ENCODE measurements at regions not wholly inside any gene's neighbourhood (a gene's known extent, or its start where the extent isn't known, plus 50 kb on each side); places are given as distances from the start of the nearest gene placed in this dataset.

GRCh38 chr3:68306571-68306970 is 625.8 kb downstream of the TAFA4 start:
- Histone ChIP-seq H3K27ac (ENCODE audit: low read depth, low read length, poor library complexity, severe bottlenecking) (no peak overlapping the region), H3K27me3 (ENCODE audit: insufficient read depth, low read length) (no peaks in the 10 kb centered on the region), H2AFZ (ENCODE audit: low read length) (no peak overlapping the region), H3K9me3 (ENCODE audit: low read length) (no peaks in the 10 kb centered on the region), H3K4me2 (ENCODE audit: low read length) (no peak overlapping the region), H3F3A (ENCODE audit: insufficient read depth, low read length) (no peaks in the 10 kb centered on the region), H3K4me1 (ENCODE audit: insufficient read depth, low read length, severe bottlenecking) (no peaks in the 10 kb centered on the region), H4K20me1 (ENCODE audit: insufficient read depth, low read length) (no peaks in the 10 kb centered on the region), H3K4me3 (ENCODE audit: low read depth, low read length, poor library complexity, severe bottlenecking) (no peak overlapping the region), H3K9me2 (ENCODE audit: low read depth, low read length) (no peaks in the 10 kb centered on the region), H3K36me3 (ENCODE audit: insufficient read depth, low read length) (no peaks in the 10 kb centered on the region), H3K79me2 (ENCODE audit: insufficient read depth, low read length) (no peaks in the 10 kb centered on the region), H3K9ac (ENCODE audit: low read length) (no peak overlapping the region)
- TF ChIP-seq EZH2 (IDR thresholded peaks at IDR 0.05; ENCODE audit: borderline replicate concordance, low read length) = no peak
- TF ChIP-seq CTCF (IDR thresholded peaks at IDR 0.05; ENCODE audit: low read length) = no peak

GRCh38 chr3:68295457-68295856 is 636.9 kb downstream of the TAFA4 start:
- Histone ChIP-seq H3K27me3 (ENCODE audit: insufficient read depth, low read length) (no peaks in the 10 kb centered on the region), H3K9me3 (ENCODE audit: low read length) (no peaks in the 10 kb centered on the region), H3F3A (ENCODE audit: insufficient read depth, low read length) (no peaks in the 10 kb centered on the region), H4K20me1 (ENCODE audit: insufficient read depth, low read length) (no peaks in the 10 kb centered on the region), H3K4me1 (ENCODE audit: insufficient read depth, low read length, severe bottlenecking) (no peaks in the 10 kb centered on the region), H3K36me3 (ENCODE audit: insufficient read depth, low read length) (no peaks in the 10 kb centered on the region), H3K4me3 (ENCODE audit: low read depth, low read length, poor library complexity, severe bottlenecking) (no peak overlapping the region), H3K9me2 (ENCODE audit: low read depth, low read length) (no peaks in the 10 kb centered on the region), H3K4me2 (ENCODE audit: low read length) (no peak overlapping the region), H3K79me2 (ENCODE audit: insufficient read depth, low read length) (no peaks in the 10 kb centered on the region), H3K9ac (ENCODE audit: low read length) (no peak overlapping the region), H3K27ac (ENCODE audit: low read depth, low read length, poor library complexity, severe bottlenecking) (no peak overlapping the region), H2AFZ (ENCODE audit: low read length) (no peak overlapping the region)
- no peak for TF ChIP-seq EZH2 (IDR thresholded peaks at IDR 0.05; ENCODE audit: borderline replicate concordance, low read length)

DNA sequence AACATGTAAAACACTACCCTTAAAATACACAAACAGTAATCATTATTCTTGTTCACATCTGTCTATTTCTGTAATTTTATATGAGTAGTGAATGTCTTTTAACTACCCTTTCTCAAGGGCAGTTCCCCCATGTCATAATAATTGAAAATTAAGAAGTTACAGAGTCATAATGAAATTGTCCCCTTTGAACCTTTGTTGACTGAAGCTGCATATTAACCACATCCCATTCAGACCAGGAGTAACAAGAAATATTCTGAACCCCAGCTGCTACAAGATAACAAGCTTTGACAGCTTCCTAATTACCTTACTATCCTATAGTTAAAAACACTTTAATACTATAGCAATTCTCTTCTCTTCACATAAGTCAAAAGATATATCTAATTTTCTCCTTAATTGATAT is 635.9 kb upstream of the SUCLG2 start:
- Histone ChIP-seq H3K4me3 (ENCODE audit: low read depth, low read length, poor library complexity, severe bottlenecking) (no peak overlapping the region), H3K9me3 (ENCODE audit: low read length) (no peaks in the 10 kb centered on the region), H3K79me2 (ENCODE audit: insufficient read depth, low read length) (no peaks in the 10 kb centered on the region), H4K20me1 (ENCODE audit: insufficient read depth, low read length) (no peaks in the 10 kb centered on the region), H3K9ac (ENCODE audit: low read length) (no peak overlapping the region), H2AFZ (ENCODE audit: low read length) (no peak overlapping the region), H3K36me3 (ENCODE audit: insufficient read depth, low read length) (no peaks in the 10 kb centered on the region), H3K27me3 (ENCODE audit: insufficient read depth, low read length) (no peaks in the 10 kb centered on the region), H3F3A (ENCODE audit: insufficient read depth, low read length) (no peaks in the 10 kb centered on the region), H3K4me2 (ENCODE audit: low read length) (no peak overlapping the region), H3K9me2 (ENCODE audit: low read depth, low read length) (no peaks in the 10 kb centered on the region), H3K4me1 (ENCODE audit: insufficient read depth, low read length, severe bottlenecking) (no peaks in the 10 kb centered on the region), H3K27ac (ENCODE audit: low read depth, low read length, poor library complexity, severe bottlenecking) (no peak overlapping the region)
- TF ChIP-seq EZH2 (IDR thresholded peaks at IDR 0.05; ENCODE audit: borderline replicate concordance, low read length) = no peak
- no peak for TF ChIP-seq CTCF (IDR thresholded peaks at IDR 0.05; ENCODE audit: low read length)

DNA sequence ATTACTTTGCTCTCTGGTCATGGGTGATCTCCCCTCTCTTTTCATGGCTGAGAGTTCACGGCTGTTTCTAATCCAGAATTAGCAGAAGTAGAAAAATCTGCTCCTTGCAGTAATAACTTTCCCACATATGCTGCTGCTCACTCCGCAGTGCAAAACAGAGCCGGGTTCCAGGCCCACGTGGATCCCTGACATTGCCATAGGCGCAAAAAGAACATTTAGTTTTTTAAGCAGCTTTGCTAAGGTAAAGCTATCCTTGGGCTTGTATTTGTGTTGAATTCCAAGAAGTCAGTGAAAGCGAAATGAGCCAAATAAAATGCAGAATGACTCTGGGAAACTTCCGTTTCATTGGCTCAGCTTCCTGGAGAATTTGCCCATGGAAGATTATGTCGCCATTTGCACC is 633.7 kb upstream of the SUCLG2 start:
- no peaks in the 10 kb centered on the region for H4K20me1 ChIP-seq (ENCODE audit: insufficient read depth, low read length)
- no peak overlapping the region for H3K9ac ChIP-seq (ENCODE audit: low read length)
- H2AFZ ChIP-seq (ENCODE audit: low read length) = no peak overlapping the region
- H3K9me3 ChIP-seq (ENCODE audit: low read length) = no peaks in the 10 kb centered on the region
- H3K4me3 ChIP-seq (ENCODE audit: low read depth, low read length, poor library complexity, severe bottlenecking) = no peak overlapping the region
- no peak overlapping the region for H3K27ac ChIP-seq (ENCODE audit: low read depth, low read length, poor library complexity, severe bottlenecking)
- H3K9me2 ChIP-seq (ENCODE audit: low read depth, low read length) = no peaks in the 10 kb centered on the region
- no peaks in the 10 kb centered on the region for H3K27me3 ChIP-seq (ENCODE audit: insufficient read depth, low read length)
- H3K4me1 ChIP-seq (ENCODE audit: insufficient read depth, low read length, severe bottlenecking) = no peaks in the 10 kb centered on the region
- TF ChIP-seq EZH2 (IDR thresholded peaks at IDR 0.05; ENCODE audit: borderline replicate concordance, low read length) = no peak
- TF ChIP-seq CTCF (IDR thresholded peaks at IDR 0.05; ENCODE audit: low read length) = no peak
- no peaks in the 10 kb centered on the region for H3K79me2 ChIP-seq (ENCODE audit: insufficient read depth, low read length)
- no peaks in the 10 kb centered on the region for H3F3A ChIP-seq (ENCODE audit: insufficient read depth, low read length)
- no peak overlapping the region for H3K4me2 ChIP-seq (ENCODE audit: low read length)
- H3K36me3 ChIP-seq (ENCODE audit: insufficient read depth, low read length) = no peaks in the 10 kb centered on the region

All from OCI-LY1 (cell line).